H9 (cell line): ENCODE measurements at regions not wholly inside any gene's neighbourhood (a gene's known extent, or its start where the extent isn't known, plus 50 kb on each side); places are given as distances from the start of the nearest gene placed in this dataset.

Experiments used
- DNase-seq: peaks from one replicate; pipeline ENCODE4 v3.0.0-alpha.2; 2017
- H2AFZ ChIP-seq: one replicate; pipeline ENCODE4 v1.6.1; 2013; ENCODE audit warnings: mild to moderate bottlenecking, low read length, control low read depth, moderate library complexity
- H2AK5ac ChIP-seq: 2 replicates; pipeline ENCODE4 v1.6.1; 2013; ENCODE audit warnings: low read length, control low read depth, mixed read lengths; ENCODE audit not compliant: insufficient read length
- H2BK120ac ChIP-seq: one replicate; pipeline ENCODE4 v1.6.1; 2013; ENCODE audit warnings: low read depth, mild to moderate bottlenecking, low read length, control low read depth, inconsistent platforms; ENCODE audit not compliant: poor library complexity, severe bottlenecking
- H2BK12ac ChIP-seq: 2 replicates; pipeline ENCODE4 v1.6.1; 2013; ENCODE audit warnings: low read length, control low read depth, mixed read lengths, low read depth; ENCODE audit not compliant: insufficient read length
- H2BK15ac ChIP-seq: 2 replicates; pipeline ENCODE4 v1.6.1; 2013; ENCODE audit warnings: low read depth, low read length, control low read depth
- H2BK20ac ChIP-seq: one replicate; pipeline ENCODE4 v1.6.1; 2013; ENCODE audit warnings: low read depth, mild to moderate bottlenecking, low read length, control low read depth, inconsistent platforms; ENCODE audit not compliant: poor library complexity, severe bottlenecking
- H2BK5ac ChIP-seq: 2 replicates; pipeline ENCODE4 v1.6.1; 2013; ENCODE audit warnings: low read length, control low read depth, mixed read lengths; ENCODE audit not compliant: insufficient read length
- H3K14ac ChIP-seq: 2 replicates; pipeline ENCODE4 v1.6.1; 2013; ENCODE audit warnings: low read length, control low read depth; ENCODE audit not compliant: insufficient read depth
- H3K18ac ChIP-seq: 2 replicates; pipeline ENCODE4 v1.6.1; 2013; ENCODE audit warnings: low read depth, mild to moderate bottlenecking, mixed read lengths, low read length, control low read depth; ENCODE audit not compliant: insufficient read length
- H3K23ac ChIP-seq: 2 replicates; pipeline ENCODE4 v1.6.1; 2013; ENCODE audit warnings: low read length, control low read depth, mixed read lengths, low read depth; ENCODE audit not compliant: insufficient read length
- H3K23me2 ChIP-seq: 2 replicates; pipeline ENCODE4 v1.6.1; 2013; ENCODE audit warnings: low read depth, mild to moderate bottlenecking, mixed read lengths, low read length, control low read depth; ENCODE audit not compliant: insufficient read length, poor library complexity, severe bottlenecking
- H3K27ac ChIP-seq: 2 replicates; pipeline ENCODE4 v1.5.1; 2013; ENCODE audit warnings: low read length, control low read depth, mixed read lengths, low read depth; ENCODE audit not compliant: insufficient read length
- H3K27me3 ChIP-seq: 2 replicates; pipeline ENCODE4 v1.6.1; 2013; ENCODE audit warnings: low read length, control low read depth, inconsistent platforms; ENCODE audit not compliant: insufficient read depth
- H3K4ac ChIP-seq: 2 replicates; pipeline ENCODE4 v1.6.1; 2013; ENCODE audit warnings: low read depth, mild to moderate bottlenecking, control low read depth, inconsistent platforms, low read length, moderate library complexity
- H3K4me1 ChIP-seq: 2 replicates; pipeline ENCODE4 v1.6.1; 2013; ENCODE audit warnings: low read length, control low read depth, inconsistent platforms; ENCODE audit not compliant: insufficient read depth
- H3K4me2 ChIP-seq: 2 replicates; pipeline ENCODE4 v1.6.1; 2013; ENCODE audit warnings: low read length, control low read depth, mixed read lengths; ENCODE audit not compliant: insufficient read length, insufficient read depth
- H3K56ac ChIP-seq: 2 replicates; pipeline ENCODE4 v1.6.1; 2013; ENCODE audit warnings: low read depth, mild to moderate bottlenecking, mixed read lengths, low read length, control low read depth; ENCODE audit not compliant: insufficient read length
- H3K79me1 ChIP-seq: 2 replicates; pipeline ENCODE4 v1.6.1; 2013; ENCODE audit warnings: low read depth, mild to moderate bottlenecking, moderate library complexity, low read length, control low read depth, inconsistent platforms; ENCODE audit not compliant: insufficient read depth, poor library complexity, severe bottlenecking
- H3K79me2 ChIP-seq: 2 replicates; pipeline ENCODE4 v1.6.1; 2013; ENCODE audit warnings: low read length, control low read depth, inconsistent platforms; ENCODE audit not compliant: insufficient read depth
- H3K9ac ChIP-seq: 2 replicates; pipeline ENCODE4 v1.6.1; 2013; ENCODE audit warnings: low read length, control low read depth, mixed read lengths; ENCODE audit not compliant: insufficient read length; ENCODE audit errors: extremely low read depth
- H3K9me3 ChIP-seq: one replicate; pipeline ENCODE4 v1.6.1; 2013; ENCODE audit warnings: low read depth, low read length, inconsistent platforms; ENCODE audit not compliant: control insufficient read depth
- H3T11ph ChIP-seq: one replicate; pipeline ENCODE4 v1.6.1; 2013; ENCODE audit warnings: mild to moderate bottlenecking, low read length, control low read depth, inconsistent platforms
- H4K20me1 ChIP-seq: one replicate; pipeline ENCODE4 v1.6.1; 2013; ENCODE audit not compliant: control insufficient read depth, insufficient read length, insufficient read depth
- H4K5ac ChIP-seq: 2 replicates; pipeline ENCODE4 v1.6.1; 2013; ENCODE audit warnings: low read depth, mild to moderate bottlenecking, mixed read lengths, low read length, control low read depth; ENCODE audit not compliant: insufficient read length
- H4K8ac ChIP-seq: replicated peaks from 2 replicates; pipeline ENCODE4 v1.6.1; 2013; ENCODE audit warnings: low read length, control low read depth, mixed read lengths, low read depth; ENCODE audit not compliant: insufficient read length
- H4K91ac ChIP-seq: 2 replicates; pipeline ENCODE4 v1.6.1; 2013; ENCODE audit warnings: low read depth, mild to moderate bottlenecking, moderate library complexity, mixed read lengths, low read length, control low read depth; ENCODE audit not compliant: insufficient read length
- H3K27ac Mint-ChIP-seq, 3 experiments: 2 replicates in 2 of 3; 3 replicates in 1 of 3; pipeline ENCODE4 v1.8.0; 2020 to 2021; ENCODE audit warnings: mixed read lengths in 3 of 3, mild to moderate bottlenecking in 1 of 3, moderate library complexity in 1 of 3
- H3K27me3 Mint-ChIP-seq: 2 replicates; pipeline ENCODE4 v1.8.0; 2021; ENCODE audit warnings: low read depth, mild to moderate bottlenecking, moderate library complexity, mixed read lengths
- H3K36me3 Mint-ChIP-seq, 3 experiments: 2 replicates in 2 of 3; 3 replicates in 1 of 3; pipeline ENCODE4 v1.8.0; 2020 to 2021; ENCODE audit warnings: low read depth in 3 of 3, mixed read lengths in 3 of 3; ENCODE audit not compliant: insufficient read depth in 1 of 3
- H3K4me1 Mint-ChIP-seq, 2 experiments: 2 replicates each; pipeline ENCODE4 v1.8.0; 2020; ENCODE audit warnings: mixed read lengths in 2 of 2
- H3K4me3 Mint-ChIP-seq, 2 experiments: 2 replicates in 1 of 2; 3 replicates in 1 of 2; pipeline ENCODE4 v1.8.0; 2020 to 2021; ENCODE audit warnings: mild to moderate bottlenecking in 2 of 2, mixed read lengths in 2 of 2, moderate library complexity in 1 of 2
- H3K9me3 Mint-ChIP-seq, 2 experiments: 2 replicates in 1 of 2; 3 replicates in 1 of 2; pipeline ENCODE4 v1.8.0; 2020; ENCODE audit warnings: mild to moderate bottlenecking in 2 of 2, mixed read lengths in 2 of 2, moderate library complexity in 1 of 2
- WGBS: extraction: QIAGEN DNeasy Blood & Tissue Kit; methylation state at CpG from one replicate; pipeline ENCODE4 v1.1.7; 2013; ENCODE audit warnings: missing lambda C conversion rate, low lambda C conversion rate, mixed read lengths; ENCODE audit not compliant: insufficient read length; ENCODE audit errors: extremely low coverage; 5-methylcytosine and 5-hydroxymethylcytosine counted together
- TF ChIP-seq, protein P1 (sequence below): fragments of 200-600 bp; sonication (generic); conservative IDR thresholded peaks from 3 replicates; pipeline ENCODE4 v1.8.0; 2021; ENCODE audit warnings: antibody characterized with exemption, mild to moderate bottlenecking

DNA sequence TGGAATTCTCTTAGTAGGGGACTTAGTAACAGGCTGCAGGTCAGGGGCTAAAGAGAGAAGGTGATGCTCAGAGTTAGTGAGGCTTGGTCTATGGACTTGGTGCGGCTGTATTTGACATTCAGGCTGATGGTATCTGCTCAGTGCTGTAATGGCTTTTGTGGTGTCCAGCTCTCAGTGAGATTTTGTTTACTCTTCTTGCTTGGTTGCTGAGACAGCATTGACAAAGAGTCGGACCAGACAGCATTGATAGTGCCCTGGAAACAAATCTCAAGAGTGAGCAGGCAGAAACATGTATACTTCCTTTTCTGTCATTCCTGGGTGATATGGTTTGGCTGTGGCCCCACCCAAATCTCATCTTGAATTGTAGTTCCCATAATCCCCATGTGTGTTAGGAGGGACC is 202.0 kb downstream of the STK31 start:
- TF ChIP-seq, protein P1, sequence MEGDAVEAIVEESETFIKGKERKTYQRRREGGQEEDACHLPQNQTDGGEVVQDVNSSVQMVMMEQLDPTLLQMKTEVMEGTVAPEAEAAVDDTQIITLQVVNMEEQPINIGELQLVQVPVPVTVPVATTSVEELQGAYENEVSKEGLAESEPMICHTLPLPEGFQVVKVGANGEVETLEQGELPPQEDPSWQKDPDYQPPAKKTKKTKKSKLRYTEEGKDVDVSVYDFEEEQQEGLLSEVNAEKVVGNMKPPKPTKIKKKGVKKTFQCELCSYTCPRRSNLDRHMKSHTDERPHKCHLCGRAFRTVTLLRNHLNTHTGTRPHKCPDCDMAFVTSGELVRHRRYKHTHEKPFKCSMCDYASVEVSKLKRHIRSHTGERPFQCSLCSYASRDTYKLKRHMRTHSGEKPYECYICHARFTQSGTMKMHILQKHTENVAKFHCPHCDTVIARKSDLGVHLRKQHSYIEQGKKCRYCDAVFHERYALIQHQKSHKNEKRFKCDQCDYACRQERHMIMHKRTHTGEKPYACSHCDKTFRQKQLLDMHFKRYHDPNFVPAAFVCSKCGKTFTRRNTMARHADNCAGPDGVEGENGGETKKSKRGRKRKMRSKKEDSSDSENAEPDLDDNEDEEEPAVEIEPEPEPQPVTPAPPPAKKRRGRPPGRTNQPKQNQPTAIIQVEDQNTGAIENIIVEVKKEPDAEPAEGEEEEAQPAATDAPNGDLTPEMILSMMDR: no peak
- Histone ChIP-seq H3K27me3 (no peaks in the 10 kb centered on the region), H4K20me1 (no peaks in the 10 kb centered on the region), H2BK12ac (no peak overlapping the region), H3K79me1 (no peaks in the 10 kb centered on the region), H3K9ac (no peak overlapping the region), H3K4me1 (no peaks in the 10 kb centered on the region), H3K4me2 (no peak overlapping the region), H3K4ac (no peak overlapping the region), H3K23me2 (no peaks in the 10 kb centered on the region), H3K18ac (no peak overlapping the region), H3K79me2 (no peaks in the 10 kb centered on the region), H2BK20ac (no peak overlapping the region), H4K8ac (no peak overlapping the region), H3K56ac (no peak overlapping the region), H4K5ac (no peak overlapping the region), H2AK5ac (no peak overlapping the region), H3K14ac (no peak overlapping the region), H2BK5ac (no peak overlapping the region), H3K27ac (no peak overlapping the region), H2BK120ac (no peak overlapping the region), H2BK15ac (no peak overlapping the region), H3T11ph (no peak overlapping the region), H4K91ac (no peak overlapping the region), H2AFZ (no peak overlapping the region), H3K9me3 (no peaks in the 10 kb centered on the region), H3K23ac (no peak overlapping the region)
- Mint-ChIP-seq H3K27ac (no peak overlapping the region), H3K4me3 (no peak overlapping the region), H3K4me1 (no peaks in the 10 kb centered on the region), H3K36me3 (peaks cover 3 to 10% (median 3%) of the 10 kb centered on the region in 3 experiments; a peak in 3 of 7 replicates), H3K9me3 (peaks cover 0 to 2% of the 10 kb centered on the region in 2 experiments; a peak in 1 of 5 replicates), H3K27me3 (peaks cover 1% of the 10 kb centered on the region; the same call in 1 of the 2 replicates)
- no CpG with 5 or more reads among the region's 2 CpGs for WGBS
- DNase-seq: no peak
